MM.1S (cell line): ENCODE measurements at regions not wholly inside any gene's neighbourhood (a gene's known extent, or its start where the extent isn't known, plus 50 kb on each side); places are given as distances from the start of the nearest gene placed in this dataset.

Experiments
- EZH2 ChIP-seq: fragments of 300-600 bp; sonication (generic); optimal IDR thresholded peaks from 2 replicates; pipeline ENCODE3; 2017; ENCODE audit warnings: low read depth, mild to moderate bottlenecking, antibody characterized with exemption, low read length, mixed read lengths
- EZH2phosphoT487 ChIP-seq: fragments of 300-600 bp; sonication (generic); IDR thresholded peaks from 2 replicates; pipeline ENCODE4 v1.6.1; 2018; ENCODE audit warnings: antibody characterized with exemption, low read length
- TF ChIP-seq, protein P1 (sequence below): fragments of 300-600 bp; sonication (generic); IDR thresholded peaks from 2 replicates; pipeline ENCODE4 v1.5.1; 2016; ENCODE audit warnings: antibody characterized with exemption, low read length, mixed read lengths

- TF ChIP-seq, protein P1, sequence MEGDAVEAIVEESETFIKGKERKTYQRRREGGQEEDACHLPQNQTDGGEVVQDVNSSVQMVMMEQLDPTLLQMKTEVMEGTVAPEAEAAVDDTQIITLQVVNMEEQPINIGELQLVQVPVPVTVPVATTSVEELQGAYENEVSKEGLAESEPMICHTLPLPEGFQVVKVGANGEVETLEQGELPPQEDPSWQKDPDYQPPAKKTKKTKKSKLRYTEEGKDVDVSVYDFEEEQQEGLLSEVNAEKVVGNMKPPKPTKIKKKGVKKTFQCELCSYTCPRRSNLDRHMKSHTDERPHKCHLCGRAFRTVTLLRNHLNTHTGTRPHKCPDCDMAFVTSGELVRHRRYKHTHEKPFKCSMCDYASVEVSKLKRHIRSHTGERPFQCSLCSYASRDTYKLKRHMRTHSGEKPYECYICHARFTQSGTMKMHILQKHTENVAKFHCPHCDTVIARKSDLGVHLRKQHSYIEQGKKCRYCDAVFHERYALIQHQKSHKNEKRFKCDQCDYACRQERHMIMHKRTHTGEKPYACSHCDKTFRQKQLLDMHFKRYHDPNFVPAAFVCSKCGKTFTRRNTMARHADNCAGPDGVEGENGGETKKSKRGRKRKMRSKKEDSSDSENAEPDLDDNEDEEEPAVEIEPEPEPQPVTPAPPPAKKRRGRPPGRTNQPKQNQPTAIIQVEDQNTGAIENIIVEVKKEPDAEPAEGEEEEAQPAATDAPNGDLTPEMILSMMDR = no peak
- TF ChIP-seq EZH2 (no peak), EZH2phosphoT487 (no peak)
Observed at GRCh38 chr11:70522309-70522592, 123.9 kb downstream of the CTTN start.
